ENCODE measurements at regions not wholly inside any gene's neighbourhood (a gene's known extent, or its start where the extent isn't known, plus 50 kb on each side); places are given as distances from the start of the nearest gene placed in this dataset.

- TF ChIP-seq CTCF (IDR thresholded peaks at IDR 0.05; ENCODE audit: insufficient read depth, low read length, severe bottlenecking): no peak
- Histone ChIP-seq H3K27me3 (ENCODE audit: control insufficient read depth, insufficient read depth, low read length) (no peaks in the 10 kb centered on the region), H3K4me3 (ENCODE audit: low read depth, low read length) (no peak overlapping the region), H3K36me3 (ENCODE audit: control insufficient read depth, insufficient read depth, low read length) (no peaks in the 10 kb centered on the region)
- FAIRE-seq (peak; percentile 83), DNase-seq (ENCODE audit: low read depth) (peak; percentile 93)
Measured at GRCh38 chr3:54046641-54047214, 75.6 kb upstream of the CACNA2D3 start.

GRCh38 chr3:54045061-54045815 lies 77.1 kb upstream of the CACNA2D3 start:
- DNase-seq (ENCODE audit: low read depth) (peak; percentile 40), FAIRE-seq (no peak)
- no peaks in the 10 kb centered on the region for H3K27me3 ChIP-seq (ENCODE audit: control insufficient read depth, insufficient read depth, low read length)
- TF ChIP-seq CTCF (IDR thresholded peaks at IDR 0.05; ENCODE audit: insufficient read depth, low read length, severe bottlenecking): no peak
- no peak overlapping the region for H3K4me3 ChIP-seq (ENCODE audit: low read depth, low read length)
- no peaks in the 10 kb centered on the region for H3K36me3 ChIP-seq (ENCODE audit: control insufficient read depth, insufficient read depth, low read length)

GRCh38 chr3:54042259-54042823 lies 80.0 kb upstream of the CACNA2D3 start:
- FAIRE-seq (peak; percentile 43), DNase-seq (ENCODE audit: low read depth) (peak; percentile 88)
- H3K36me3 ChIP-seq (ENCODE audit: control insufficient read depth, insufficient read depth, low read length): no peaks in the 10 kb centered on the region
- H3K27me3 ChIP-seq (ENCODE audit: control insufficient read depth, insufficient read depth, low read length): no peaks in the 10 kb centered on the region
- no peak for TF ChIP-seq CTCF (IDR thresholded peaks at IDR 0.05; ENCODE audit: insufficient read depth, low read length, severe bottlenecking)
- no peak overlapping the region for H3K4me3 ChIP-seq (ENCODE audit: low read depth, low read length)

- Histone ChIP-seq H3K4me3 (ENCODE audit: low read depth, low read length) (no peak overlapping the region), H3K27me3 (ENCODE audit: control insufficient read depth, insufficient read depth, low read length) (no peaks in the 10 kb centered on the region), H3K36me3 (ENCODE audit: control insufficient read depth, insufficient read depth, low read length) (no peaks in the 10 kb centered on the region)
- no peak for FAIRE-seq
- TF ChIP-seq CTCF (IDR thresholded peaks at IDR 0.05; ENCODE audit: insufficient read depth, low read length, severe bottlenecking): no peak
- no peak for DNase-seq (ENCODE audit: low read depth)
Measured at GRCh38 chr3:54040476-54040875, 81.9 kb upstream of the CACNA2D3 start.

GRCh38 chr3:54038391-54038790 lies 84.0 kb upstream of the CACNA2D3 start:
- peak; percentile 18 for FAIRE-seq

More at GRCh38 chr3:54038391-54038790, 84.0 kb upstream of the CACNA2D3 start:
- no peak for TF ChIP-seq CTCF (IDR thresholded peaks at IDR 0.05; ENCODE audit: insufficient read depth, low read length, severe bottlenecking)
- no peaks in the 10 kb centered on the region for H3K36me3 ChIP-seq (ENCODE audit: control insufficient read depth, insufficient read depth, low read length)
- H3K27me3 ChIP-seq (ENCODE audit: control insufficient read depth, insufficient read depth, low read length): no peaks in the 10 kb centered on the region
- no peak overlapping the region for H3K4me3 ChIP-seq (ENCODE audit: low read depth, low read length)
- DNase-seq (ENCODE audit: low read depth): no peak

Measured in bronchial epithelial cell (primary cell).